HCT116 (cell line): ENCODE measurements at regions not wholly inside any gene's neighbourhood (a gene's known extent, or its start where the extent isn't known, plus 50 kb on each side); places are given as distances from the start of the nearest gene placed in this dataset.

Experiments used
- ATAC-seq: fragments of 200-7000 bp; cut with Tn5 transposase; 2 replicates; pipeline ENCODE4 v1.9.1; 2020; ENCODE audit warnings: mild to moderate bottlenecking, moderate library complexity
- BruUV-seq: library from RNA; stranded (reverse); fragments of 400-500 nt; replicated peaks from 2 replicates; lab custom pipeline; 2021; lab: Mats Ljungman, UMichigan
- CTCF ChIA-PET: fragments of 300-600 bp; sonication (Branson Sonifier 250); formaldehyde crosslinking; loops from one replicate; lab custom pipeline; 2021; ENCODE audit warnings: antibody characterized with exemption; lab: Charles Lee
- POLR2A ChIA-PET: fragments of 300-600, 350-600 bp; sonication (Branson Sonifier 250); formaldehyde crosslinking; loops from one replicate; lab custom pipeline; 2021; ENCODE audit warnings: antibody characterized with exemption; lab: Charles Lee
- RAD21 ChIA-PET, 2 experiments: fragments of 300-600 bp; sonication (Branson Sonifier 250); formaldehyde crosslinking; loops; one replicate each; lab custom pipeline; 2023; ENCODE audit warnings: low total read pairs in 2 of 2; ENCODE audit not compliant: uncharacterized antibody in 2 of 2, unreplicated experiment in 2 of 2, low non-redundant PET in 1 of 2; lab: Charles Lee
- DNase-seq: peaks from one replicate; pipeline ENCODE4 v3.0.0-alpha.2; 2010; ENCODE audit warnings: low read depth, low spot score
- H2AFZ ChIP-seq: fragments of 200-600 bp; shearing (Covaris generic), sonication (generic); 2 replicates; pipeline ENCODE4 v1.6.1; 2017; ENCODE audit warnings: low read depth, mixed run types, mixed read lengths, antibody characterized with exemption, low read length; ENCODE audit not compliant: poor library complexity, severe bottlenecking
- H3K27ac ChIP-seq: 2 replicates; pipeline ENCODE4 v1.5.1; 2012; ENCODE audit warnings: low read depth, low read length
- H3K27me3 ChIP-seq: fragments of 200-600 bp; sonication (generic); 2 replicates; pipeline ENCODE4 v1.6.1; 2016; ENCODE audit warnings: mixed run types, low read length, mixed read lengths; ENCODE audit not compliant: insufficient read depth
- H3K36me3 ChIP-seq, 2 experiments: fragments of 200-500 bp in 1 of 2; fragments of 200-600 bp in 1 of 2; sonication (Bioruptor generic) in 1 of 2; sonication (generic) in 1 of 2; 2 replicates each; pipeline versions ENCODE4 v1.5.1 to v1.6.1; 2014 to 2016; ENCODE audit warnings: low read length in 2 of 2, inconsistent platforms in 1 of 2, mixed read lengths in 1 of 2, mixed run types in 1 of 2; ENCODE audit not compliant: insufficient read depth in 2 of 2, control insufficient read depth in 1 of 2
- H3K4me1 ChIP-seq, 2 experiments: fragments of 200-600 bp in 1 of 2; sonication (generic) in 1 of 2; 2 replicates each; pipeline versions ENCODE4 v1.5.1 to v1.6.1; 2012 to 2017; ENCODE audit warnings: low read length in 2 of 2, inconsistent platforms in 1 of 2, mild to moderate bottlenecking in 1 of 2, mixed read lengths in 1 of 2, mixed run types in 1 of 2, moderate library complexity in 1 of 2; ENCODE audit not compliant: insufficient read depth in 2 of 2, control insufficient read depth in 1 of 2
- H3K4me2 ChIP-seq: fragments of 200-600 bp; sonication (generic); 2 replicates; pipeline ENCODE4 v1.6.1; 2017; ENCODE audit warnings: mixed run types, low read length, mixed read lengths
- H3K4me3 ChIP-seq, 2 experiments: fragments of 200-600 bp in 1 of 2; sonication (generic) in 1 of 2; replicated peaks in 1 of 2; 2 replicates each; pipeline ENCODE4 v1.5.1; 2011 to 2016; ENCODE audit warnings: low read length in 2 of 2, control low read depth in 1 of 2, low read depth in 1 of 2, mild to moderate bottlenecking in 1 of 2, mixed read lengths in 1 of 2, mixed run types in 1 of 2
- H3K79me2 ChIP-seq: fragments of 200-600 bp; sonication (generic); 2 replicates; pipeline ENCODE4 v1.6.1; 2017; ENCODE audit warnings: mild to moderate bottlenecking, mixed run types, low read length, moderate library complexity, mixed read lengths; ENCODE audit not compliant: insufficient read depth
- H3K9ac ChIP-seq: fragments of 200-600 bp; sonication (generic); 2 replicates; pipeline ENCODE4 v1.6.1; 2016; ENCODE audit warnings: low read length, mixed read lengths
- H3K9me2 ChIP-seq: fragments of 200-600 bp; sonication (generic), shearing (Covaris generic); 2 replicates; pipeline ENCODE4 v1.6.1; 2017; ENCODE audit warnings: mixed run types, mild to moderate bottlenecking, moderate library complexity; ENCODE audit not compliant: insufficient read depth
- H3K9me3 ChIP-seq, 2 experiments: fragments of 200-500 bp in 1 of 2; fragments of 200-600 bp in 1 of 2; sonication (Bioruptor generic) in 1 of 2; sonication (generic) in 1 of 2; 2 replicates each; pipeline ENCODE4 v1.6.1; 2014 to 2017; ENCODE audit warnings: low read length in 2 of 2, mixed read lengths in 2 of 2, inconsistent platforms in 1 of 2, low read depth in 1 of 2, mild to moderate bottlenecking in 1 of 2, mixed run types in 1 of 2, moderate library complexity in 1 of 2; ENCODE audit not compliant: control insufficient read depth in 1 of 2, insufficient read depth in 1 of 2
- H4K20me1 ChIP-seq: fragments of 200-600 bp; sonication (generic), shearing (Covaris generic); 2 replicates; pipeline ENCODE4 v1.6.1; 2017; ENCODE audit warnings: mixed run types, mild to moderate bottlenecking, moderate library complexity; ENCODE audit not compliant: insufficient read depth
- CBX3 ChIP-seq: IDR thresholded peaks from 2 replicates; pipeline ENCODE4 v1.6.1; 2012; ENCODE audit warnings: low read depth
- CEBPB ChIP-seq: IDR thresholded peaks from 2 replicates; pipeline ENCODE4 v1.6.1; 2012; ENCODE audit warnings: low read depth
- CTCF ChIP-seq, 3 experiments: fragments of 200-600 bp in 1 of 3; sonication (generic) in 1 of 3; IDR thresholded peaks in 2 of 3; conservative IDR thresholded peaks in 1 of 3; 2 replicates each; pipeline ENCODE4 v1.5.1; 2012 to 2017; ENCODE audit warnings: low read depth in 2 of 3, low read length in 2 of 3, antibody characterized with exemption in 1 of 3, borderline replicate concordance in 1 of 3, control low read depth in 1 of 3, mild to moderate bottlenecking in 1 of 3, mixed read lengths in 1 of 3, mixed run types in 1 of 3, moderate library complexity in 1 of 3; ENCODE audit not compliant: insufficient read depth in 1 of 3
- ELF1 ChIP-seq: IDR thresholded peaks from 2 replicates; pipeline ENCODE4 v1.6.1; 2012; ENCODE audit warnings: low read depth, borderline replicate concordance
- EZH2 ChIP-seq: fragments of 200-600 bp; sonication (generic); IDR thresholded peaks from 2 replicates; pipeline ENCODE4 v1.6.1; 2017; ENCODE audit warnings: antibody characterized with exemption, mixed run types
- FOSL1 ChIP-seq: IDR thresholded peaks from 2 replicates; pipeline ENCODE4 v1.6.1; 2012; ENCODE audit warnings: low read depth
- MAX ChIP-seq: IDR thresholded peaks from 2 replicates; pipeline ENCODE4 v1.6.1; 2012
- POLR2A ChIP-seq: IDR thresholded peaks from 2 replicates; pipeline ENCODE4 v1.7.0; 2011; ENCODE audit warnings: borderline replicate concordance; ENCODE audit not compliant: insufficient read depth, insufficient read length; ENCODE audit errors: extremely low read depth
- REST ChIP-seq: IDR thresholded peaks from 2 replicates; pipeline ENCODE4 v1.6.1; 2012; ENCODE audit warnings: low read depth
- TCF7L2 ChIP-seq: IDR thresholded peaks from 2 replicates; pipeline ENCODE4 v1.7.0; 2011; ENCODE audit warnings: borderline replicate concordance, inconsistent platforms; ENCODE audit not compliant: insufficient read depth, insufficient read length; ENCODE audit errors: extremely low read depth
- YY1 ChIP-seq: IDR thresholded peaks from 2 replicates; pipeline ENCODE4 v1.6.1; 2011; ENCODE audit warnings: low read length, low read depth, moderate library complexity, mild to moderate bottlenecking; ENCODE audit not compliant: insufficient replicate concordance; ENCODE audit errors: extremely low read depth
- ZBTB33 ChIP-seq: IDR thresholded peaks from 2 replicates; pipeline ENCODE4 v1.6.1; 2011; ENCODE audit warnings: mild to moderate bottlenecking, low read length, moderate library complexity; ENCODE audit not compliant: insufficient replicate concordance; ENCODE audit errors: extremely low read depth
- ZNF274 ChIP-seq: fragments of 200-500 bp; sonication (Bioruptor generic); IDR thresholded peaks from 2 replicates; pipeline ENCODE4 v1.6.1; 2014; ENCODE audit warnings: mild to moderate bottlenecking, low read depth, low read length, inconsistent platforms
- intact Hi-C: fragments of 100-400 bp; cut with micrococcal nuclease; formaldehyde crosslinking; loops from 2 replicates; pipeline ENCODE4 v1.10.0; 2022

GRCh38 chr5:125587631-125588030, 835.6 kb upstream of the GRAMD2B start:
- no peaks in the 10 kb centered on the region for H4K20me1 ChIP-seq
- no peaks in the 10 kb centered on the region for H3K9me3 ChIP-seq
- no peak for DNase-seq
- H2AFZ ChIP-seq, result no peak overlapping the region
- no peaks in the 10 kb centered on the region for H3K36me3 ChIP-seq
- H3K4me2 ChIP-seq, result no peak overlapping the region
- H3K27me3 ChIP-seq, result no peaks in the 10 kb centered on the region
- BruUV-seq, result no TSS peak
- H3K4me1 ChIP-seq, result no peaks in the 10 kb centered on the region
- intact Hi-C loops, result no loop called here
- no peaks in the 10 kb centered on the region for H3K79me2 ChIP-seq
- ChIA-PET CTCF (no interaction called here), POLR2A (no interaction called here), RAD21 (no interaction called here)
- no peak overlapping the region for H3K27ac ChIP-seq
- ATAC-seq, result no peak
- H3K4me3 ChIP-seq, result no peak overlapping the region
- no peak overlapping the region for H3K9ac ChIP-seq
- TF ChIP-seq ZNF274, result no peak
- no peaks in the 10 kb centered on the region for H3K9me2 ChIP-seq

- Histone ChIP-seq H3K9me2 (no peaks in the 10 kb centered on the region), H3K27ac (no peak overlapping the region), H3K4me1 (no peaks in the 10 kb centered on the region), H3K9me3 (no peaks in the 10 kb centered on the region), H3K27me3 (no peaks in the 10 kb centered on the region), H3K4me2 (no peak overlapping the region), H3K4me3 (no peak overlapping the region), H3K79me2 (no peaks in the 10 kb centered on the region), H2AFZ (no peak overlapping the region), H4K20me1 (no peaks in the 10 kb centered on the region), H3K36me3 (no peaks in the 10 kb centered on the region), H3K9ac (no peak overlapping the region)
- DNase-seq (no peak), ATAC-seq (no peak)
- intact Hi-C loops, result no loop called here
- CTCF ChIA-PET, result no interaction called here
- RAD21 ChIA-PET, result no interaction called here
- BruUV-seq, result no TSS peak
- POLR2A ChIA-PET, result no interaction called here
- TF ChIP-seq ELF1 (no peak), CBX3 (no peak), CTCF (IDR thresholded peaks at IDR 0.05 in 2 of 3, conservative IDR thresholded peaks at IDR 0.05 in 1 of 3; ENCODE audit: borderline replicate concordance in 1 of 3, insufficient read depth in 1 of 3, low read depth in 2 of 3, low read length in 2 of 3) (no peak), TCF7L2 (no peak), CEBPB (no peak), EZH2 (no peak), ZBTB33 (no peak), POLR2A (no peak), YY1 (no peak), MAX (no peak), ZNF274 (no peak), FOSL1 (no peak), REST (no peak)
Observed at GRCh38 chr5:125592856-125593255, 830.4 kb upstream of the GRAMD2B start.
